PC-3 (cell line): ENCODE measurements at regions not wholly inside any gene's neighbourhood (a gene's known extent, or its start where the extent isn't known, plus 50 kb on each side); places are given as distances from the start of the nearest gene placed in this dataset.
A peak's percentile ranks its signal among the peaks of the same experiment; 100 is the strongest.

Source experiments
- ATAC-seq: fragments of 200-7000 bp; cut with Tn5 transposase; 2 replicates; pipeline ENCODE4 v1.9.1; 2020; ENCODE audit warnings: mild to moderate bottlenecking, moderate library complexity
- BruUV-seq: library from RNA; stranded (reverse); fragments of 400-500 nt; replicated peaks from 2 replicates; lab custom pipeline; 2021; lab: Mats Ljungman, UMichigan
- CTCF ChIA-PET: fragments of 300-600 bp; sonication (Branson Sonifier 250); formaldehyde crosslinking; loops from one replicate; lab custom pipeline; 2022; ENCODE audit warnings: antibody characterized with exemption; lab: Charles Lee
- POLR2A ChIA-PET: fragments of 300-600 bp; sonication (Branson Sonifier 250); formaldehyde crosslinking; loops from one replicate; lab custom pipeline; 2022; ENCODE audit warnings: antibody characterized with exemption; ENCODE audit not compliant: unreplicated experiment; lab: Charles Lee
- DNase-seq: peaks from one replicate; pipeline ENCODE4 v3.0.0-alpha.2; 2015
- H2AFZ ChIP-seq: fragments of 300-600 bp; sonication (generic); 2 replicates; pipeline ENCODE4 v1.6.0; 2016; ENCODE audit warnings: antibody characterized with exemption, low read length
- H3F3A ChIP-seq: fragments of 300-600 bp; sonication (generic); one replicate; pipeline ENCODE4 v1.6.0; 2017; ENCODE audit warnings: antibody characterized with exemption, low read length, control low read depth, mild to moderate bottlenecking; ENCODE audit not compliant: unreplicated experiment
- H3K27ac ChIP-seq: fragments of 300-600 bp; sonication (generic); 2 replicates; pipeline ENCODE4 v1.5.1; 2016; ENCODE audit warnings: mild to moderate bottlenecking, low read length
- H3K27me3 ChIP-seq: fragments of 300-600 bp; sonication (generic); 2 replicates; pipeline ENCODE4 v1.6.1; 2016; ENCODE audit warnings: low read length, mixed read lengths
- H3K36me3 ChIP-seq: fragments of 300-600 bp; sonication (generic); 2 replicates; pipeline ENCODE4 v1.6.1; 2016; ENCODE audit warnings: low read depth, mixed run types, low read length, mixed read lengths
- H3K4me1 ChIP-seq: fragments of 300-600 bp; sonication (generic); 2 replicates; pipeline ENCODE4 v1.5.1; 2016; ENCODE audit warnings: low read length; ENCODE audit not compliant: insufficient read depth
- H3K4me2 ChIP-seq: fragments of 300-600 bp; sonication (generic); 2 replicates; pipeline ENCODE4 v1.6.0; 2016; ENCODE audit warnings: low read length
- H3K4me3 ChIP-seq: fragments of 300-600 bp; sonication (generic); 2 replicates; pipeline ENCODE4 v1.5.1; 2016; ENCODE audit warnings: mild to moderate bottlenecking, low read length, mixed read lengths
- H3K79me2 ChIP-seq: fragments of 300-600 bp; sonication (generic); 2 replicates; pipeline ENCODE4 v1.6.1; 2017; ENCODE audit warnings: low read length, mixed read lengths
- H3K9ac ChIP-seq: fragments of 300-600 bp; sonication (generic); 2 replicates; pipeline ENCODE4 v1.6.0; 2016; ENCODE audit warnings: mild to moderate bottlenecking, low read length
- H3K9me2 ChIP-seq: fragments of 300-600 bp; sonication (generic); replicated peaks from 2 replicates; pipeline ENCODE4 v1.6.1; 2016; ENCODE audit warnings: mixed run types, low read length, mixed read lengths
- H3K9me3 ChIP-seq: fragments of 300-600 bp; sonication (generic); 2 replicates; pipeline ENCODE4 v1.6.1; 2016; ENCODE audit warnings: low read length, mixed read lengths
- H4K20me1 ChIP-seq: fragments of 300-600 bp; sonication (generic); 2 replicates; pipeline ENCODE4 v1.6.1; 2016; ENCODE audit warnings: low read length, mixed read lengths
- EZH2 ChIP-seq: fragments of 300-600 bp; sonication (generic); IDR thresholded peaks from one replicate; pipeline ENCODE4 v1.6.1; 2017; ENCODE audit warnings: antibody characterized with exemption, mild to moderate bottlenecking, low read length; ENCODE audit not compliant: unreplicated experiment
- EZH2phosphoT487 ChIP-seq: fragments of 300-600 bp; sonication (generic); IDR thresholded peaks from 2 replicates; pipeline ENCODE4 v1.6.1; 2018; ENCODE audit warnings: mild to moderate bottlenecking, antibody characterized with exemption, low read length, borderline replicate concordance
- intact Hi-C: fragments of 100-400 bp; cut with micrococcal nuclease; formaldehyde crosslinking; loops from 2 replicates; pipeline ENCODE4 v1.9.0; 2023
- TF ChIP-seq, protein P1 (sequence below): fragments of 300-600 bp; sonication (generic); conservative IDR thresholded peaks from 2 replicates; pipeline ENCODE4 v1.5.1; 2017; ENCODE audit warnings: antibody characterized with exemption, low read depth, mild to moderate bottlenecking, low read length

DNA sequence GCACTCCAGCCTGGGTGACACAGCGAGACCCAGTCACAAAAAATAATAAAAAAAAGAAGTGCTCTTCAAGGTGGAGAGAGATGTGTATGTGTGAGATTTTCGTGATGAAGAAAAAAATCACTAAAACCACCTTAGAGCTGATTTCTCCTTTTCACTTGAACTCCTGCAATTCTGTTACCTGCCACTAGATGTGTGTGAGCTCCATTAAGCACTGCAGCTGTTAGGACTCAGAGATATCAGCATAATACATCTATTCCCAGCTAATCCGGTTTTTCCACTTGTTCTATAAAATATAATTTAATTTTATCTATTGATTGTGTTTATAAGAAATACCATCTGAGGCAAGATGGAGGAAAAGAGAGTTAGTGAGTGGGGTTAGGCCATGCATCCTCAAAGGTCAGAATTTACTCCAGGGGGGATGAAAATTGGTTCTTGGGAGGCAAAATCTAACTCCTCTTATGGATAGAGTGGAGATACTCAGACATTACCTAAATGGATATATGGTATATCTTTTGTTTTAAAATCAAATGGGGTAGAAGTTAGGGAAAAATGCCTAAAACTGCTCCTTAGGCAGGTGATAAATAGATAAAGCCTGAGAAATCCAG is 152.7 kb downstream of the IL20RB start:
- peak; percentile 67 for ATAC-seq
- H3F3A ChIP-seq, result no peaks in the 10 kb centered on the region
- H2AFZ ChIP-seq, result no peak overlapping the region
- no peak overlapping the region for H3K9ac ChIP-seq
- no peaks in the 10 kb centered on the region for H3K4me1 ChIP-seq
- no peaks in the 10 kb centered on the region for H3K9me3 ChIP-seq
- BruUV-seq, result no TSS peak
- H3K36me3 ChIP-seq, result no peaks in the 10 kb centered on the region
- POLR2A ChIA-PET, result interaction anchor here (0.7 kb wide), 1 partner anchor 355 kb away, joined by 3 read pairs; no protein-coding TSS in a partner anchor
- H3K9me2 ChIP-seq, result no peaks in the 10 kb centered on the region
- H4K20me1 ChIP-seq, result no peaks in the 10 kb centered on the region
- no peak overlapping the region for H3K4me2 ChIP-seq
- TF ChIP-seq EZH2 (no peak), EZH2phosphoT487 (no peak)
- TF ChIP-seq, protein P1, sequence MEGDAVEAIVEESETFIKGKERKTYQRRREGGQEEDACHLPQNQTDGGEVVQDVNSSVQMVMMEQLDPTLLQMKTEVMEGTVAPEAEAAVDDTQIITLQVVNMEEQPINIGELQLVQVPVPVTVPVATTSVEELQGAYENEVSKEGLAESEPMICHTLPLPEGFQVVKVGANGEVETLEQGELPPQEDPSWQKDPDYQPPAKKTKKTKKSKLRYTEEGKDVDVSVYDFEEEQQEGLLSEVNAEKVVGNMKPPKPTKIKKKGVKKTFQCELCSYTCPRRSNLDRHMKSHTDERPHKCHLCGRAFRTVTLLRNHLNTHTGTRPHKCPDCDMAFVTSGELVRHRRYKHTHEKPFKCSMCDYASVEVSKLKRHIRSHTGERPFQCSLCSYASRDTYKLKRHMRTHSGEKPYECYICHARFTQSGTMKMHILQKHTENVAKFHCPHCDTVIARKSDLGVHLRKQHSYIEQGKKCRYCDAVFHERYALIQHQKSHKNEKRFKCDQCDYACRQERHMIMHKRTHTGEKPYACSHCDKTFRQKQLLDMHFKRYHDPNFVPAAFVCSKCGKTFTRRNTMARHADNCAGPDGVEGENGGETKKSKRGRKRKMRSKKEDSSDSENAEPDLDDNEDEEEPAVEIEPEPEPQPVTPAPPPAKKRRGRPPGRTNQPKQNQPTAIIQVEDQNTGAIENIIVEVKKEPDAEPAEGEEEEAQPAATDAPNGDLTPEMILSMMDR, result peak; percentile 54
- H3K27ac ChIP-seq, result no peak overlapping the region
- no peak overlapping the region for H3K4me3 ChIP-seq
- peak; percentile 46 for DNase-seq
- peaks cover 28% of the 10 kb centered on the region for H3K27me3 ChIP-seq
- intact Hi-C loops, result no loop called here
- H3K79me2 ChIP-seq, result no peaks in the 10 kb centered on the region
- CTCF ChIA-PET, result interaction anchor here (0.6 to 1.5 kb wide), 3 partner anchors 9 to 853 kb away, joined by 3 to 4 read pairs (median 3); no protein-coding TSS in a partner anchor

GRCh38 chr3:137111497-137111896 is 153.7 kb downstream of the IL20RB start:
- no peaks in the 10 kb centered on the region for H3K79me2 ChIP-seq
- intact Hi-C loops, result no loop called here

DNA sequence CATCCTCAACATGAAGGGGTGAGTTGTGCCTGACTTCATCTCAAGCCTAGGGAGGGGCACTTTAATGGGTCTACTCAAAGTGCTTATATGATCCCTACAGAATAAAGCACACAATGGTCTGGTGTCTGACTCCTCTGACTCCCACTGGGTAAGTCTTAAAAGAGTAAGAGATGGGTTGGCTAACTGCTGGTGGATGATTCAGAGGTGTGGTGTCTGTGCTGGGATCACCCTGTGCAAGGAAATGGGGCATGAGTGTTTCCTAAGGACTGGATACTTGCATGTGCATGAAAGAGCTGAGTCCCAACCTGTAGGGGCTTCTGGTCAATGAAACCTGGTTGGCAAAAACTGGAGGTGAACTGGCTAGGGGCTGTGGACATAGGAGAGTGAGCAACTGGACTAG is 158.8 kb downstream of the IL20RB start:
- no peak overlapping the region for H3K4me2 ChIP-seq
- no peak for TF ChIP-seq EZH2phosphoT487
- TF ChIP-seq, protein P1, result no peak
- TF ChIP-seq EZH2, result no peak
- no peaks in the 10 kb centered on the region for H3K27me3 ChIP-seq
- H3K9ac ChIP-seq, result no peak overlapping the region
- no peaks in the 10 kb centered on the region for H3F3A ChIP-seq
- no peaks in the 10 kb centered on the region for H3K9me2 ChIP-seq
- intact Hi-C loops, result no loop called here
- H3K79me2 ChIP-seq, result no peaks in the 10 kb centered on the region
- no peak overlapping the region for H3K27ac ChIP-seq
- ChIA-PET CTCF (no interaction called here), POLR2A (no interaction called here)
- no peaks in the 10 kb centered on the region for H3K4me1 ChIP-seq
- no TSS peak for BruUV-seq
- no peaks in the 10 kb centered on the region for H3K9me3 ChIP-seq
- H2AFZ ChIP-seq, result no peak overlapping the region
- no peak for ATAC-seq
- no peak for DNase-seq
- no peak overlapping the region for H3K4me3 ChIP-seq
- H4K20me1 ChIP-seq, result no peaks in the 10 kb centered on the region
- no peaks in the 10 kb centered on the region for H3K36me3 ChIP-seq

More at GRCh38 chr3:137111497-137111896, 153.7 kb downstream of the IL20RB start:
- BruUV-seq, result no TSS peak
- H3K27me3 ChIP-seq, result peaks cover 22% of the 10 kb centered on the region
- H3K4me2 ChIP-seq, result no peak overlapping the region
- TF ChIP-seq, protein P1, result no peak
- TF ChIP-seq EZH2, result no peak
- no peak for TF ChIP-seq EZH2phosphoT487
- CTCF ChIA-PET, result interaction anchor here (0.7 kb wide), 1 partner anchor 113 kb away, joined by 4 read pairs; no protein-coding TSS in a partner anchor
- H4K20me1 ChIP-seq, result no peaks in the 10 kb centered on the region
- H3K9ac ChIP-seq, result no peak overlapping the region
- no peaks in the 10 kb centered on the region for H3K36me3 ChIP-seq
- no peaks in the 10 kb centered on the region for H3K9me3 ChIP-seq
- no peaks in the 10 kb centered on the region for H3F3A ChIP-seq
- H3K27ac ChIP-seq, result no peak overlapping the region
- DNase-seq (no peak), ATAC-seq (no peak)
- POLR2A ChIA-PET, result no interaction called here
- H2AFZ ChIP-seq, result no peak overlapping the region
- no peaks in the 10 kb centered on the region for H3K9me2 ChIP-seq
- no peaks in the 10 kb centered on the region for H3K4me1 ChIP-seq
- H3K4me3 ChIP-seq, result no peak overlapping the region
